Neuronal stem cell (in vitro differentiated cells): ENCODE measurements at regions not wholly inside any gene's neighbourhood (a gene's known extent, or its start where the extent isn't known, plus 50 kb on each side); places are given as distances from the start of the nearest gene placed in this dataset.

ENCODE experiments used
- DNase-seq: peaks from one replicate; pipeline ENCODE4 v3.0.0-alpha.2; 2013; ENCODE audit warnings: low spot score
- H2AFZ ChIP-seq: one replicate; pipeline ENCODE4 v1.6.1; 2013; ENCODE audit warnings: mild to moderate bottlenecking, low read length, inconsistent platforms
- H2AK5ac ChIP-seq: 2 replicates; pipeline ENCODE4 v1.6.1; 2013; ENCODE audit warnings: low read depth, mild to moderate bottlenecking, inconsistent platforms, low read length, moderate library complexity, mixed read lengths
- H2BK120ac ChIP-seq: 2 replicates; pipeline ENCODE4 v1.6.1; 2013; ENCODE audit warnings: low read depth, mild to moderate bottlenecking, inconsistent platforms, low read length, moderate library complexity, mixed read lengths
- H2BK12ac ChIP-seq: one replicate; pipeline ENCODE4 v1.6.1; 2013; ENCODE audit warnings: low read length, inconsistent platforms
- H2BK15ac ChIP-seq: 2 replicates; pipeline ENCODE4 v1.6.1; 2013; ENCODE audit warnings: mild to moderate bottlenecking, low read length, inconsistent platforms, mixed read lengths
- H2BK5ac ChIP-seq: one replicate; pipeline ENCODE4 v1.6.1; 2013; ENCODE audit warnings: inconsistent platforms, mild to moderate bottlenecking, low read length, moderate library complexity
- H3K14ac ChIP-seq: one replicate; pipeline ENCODE4 v1.6.1; 2013; ENCODE audit warnings: low read length, inconsistent platforms
- H3K18ac ChIP-seq: 2 replicates; pipeline ENCODE4 v1.6.1; 2013; ENCODE audit warnings: low read length, inconsistent platforms
- H3K23ac ChIP-seq: 2 replicates; pipeline ENCODE4 v1.6.1; 2013; ENCODE audit warnings: low read depth, mild to moderate bottlenecking, mixed read lengths, low read length, inconsistent platforms; ENCODE audit not compliant: poor library complexity
- H3K27ac ChIP-seq: replicated peaks from 3 replicates; pipeline ENCODE4 v1.5.1; 2013; ENCODE audit warnings: low read length, inconsistent platforms
- H3K27me3 ChIP-seq, 3 experiments: 2 replicates each; pipeline ENCODE4 v1.6.1; 2013; ENCODE audit warnings: low read length in 3 of 3, mild to moderate bottlenecking in 2 of 3, inconsistent platforms in 1 of 3, low read depth in 1 of 3, mixed read lengths in 1 of 3, moderate library complexity in 1 of 3; ENCODE audit not compliant: control insufficient read depth in 3 of 3, insufficient read depth in 3 of 3
- H3K36me3 ChIP-seq, 2 donors: replicated peaks in 1 of 2; 2 replicates each; pipeline ENCODE4 v1.6.1; 2013; ENCODE audit warnings: low read length in 2 of 2; ENCODE audit not compliant: control insufficient read depth in 2 of 2, insufficient read depth in 2 of 2
- H3K4ac ChIP-seq: 2 replicates; pipeline ENCODE4 v1.6.1; 2013; ENCODE audit warnings: inconsistent platforms, mild to moderate bottlenecking, low read length, moderate library complexity
- H3K4me1 ChIP-seq, 2 donors: 1 replicate in 1 of 2; 2 replicates in 1 of 2; pipeline ENCODE4 v1.6.1; 2013; ENCODE audit warnings: low read length in 2 of 2, low read depth in 1 of 2; ENCODE audit not compliant: control insufficient read depth in 2 of 2, insufficient read depth in 1 of 2
- H3K4me2 ChIP-seq: one replicate; pipeline ENCODE4 v1.6.1; 2013; ENCODE audit warnings: mild to moderate bottlenecking, low read length, inconsistent platforms; ENCODE audit not compliant: insufficient read depth, poor library complexity, severe bottlenecking
- H3K4me3 ChIP-seq, 2 donors: 2 replicates each; pipeline ENCODE4 v1.5.1; 2013; ENCODE audit warnings: low read length in 2 of 2, mild to moderate bottlenecking in 2 of 2, inconsistent platforms in 1 of 2, moderate library complexity in 1 of 2
- H3K79me1 ChIP-seq: one replicate; pipeline ENCODE4 v1.6.1; 2013; ENCODE audit warnings: low read depth, mild to moderate bottlenecking, inconsistent platforms, low read length, moderate library complexity
- H3K9ac ChIP-seq: one replicate; pipeline ENCODE4 v1.6.1; 2013; ENCODE audit warnings: mild to moderate bottlenecking, low read depth, low read length, inconsistent platforms; ENCODE audit not compliant: poor library complexity
- H3K9me3 ChIP-seq, 2 donors: replicated peaks in 1 of 2; 2 replicates each; pipeline versions ENCODE3 to v1.6.1; 2013; ENCODE audit warnings: low read length in 2 of 2, mild to moderate bottlenecking in 2 of 2, inconsistent platforms in 1 of 2, low read depth in 1 of 2, mixed read lengths in 1 of 2, moderate library complexity in 1 of 2; ENCODE audit not compliant: control insufficient read depth in 2 of 2, insufficient read depth in 1 of 2
- H4K8ac ChIP-seq: one replicate; pipeline ENCODE4 v1.6.1; 2013; ENCODE audit warnings: low read depth, mild to moderate bottlenecking, inconsistent platforms, low read length, moderate library complexity
- H4K91ac ChIP-seq: one replicate; pipeline ENCODE4 v1.6.1; 2013; ENCODE audit warnings: low read length, low read depth, mild to moderate bottlenecking, inconsistent platforms; ENCODE audit not compliant: poor library complexity
- WGBS, 2 donors: extraction: QIAGEN DNeasy Blood & Tissue Kit; methylation state at CpG; one replicate each; pipeline ENCODE4 v1.1.7; 2013; ENCODE audit warnings: missing lambda C conversion rate in 2 of 2, mixed read lengths in 1 of 2; ENCODE audit not compliant: insufficient read length in 2 of 2, insufficient replicate concordance in 1 of 2; ENCODE audit errors: extremely low coverage in 2 of 2; 5-methylcytosine and 5-hydroxymethylcytosine counted together

GRCh38 chr13:50589139-50589538 is 254.4 kb downstream of the DLEU7 start:
- H3K14ac ChIP-seq = no peak overlapping the region
- peaks cover 4 to 8% of the 10 kb centered on the region in 2 donors for H3K4me1 ChIP-seq
- H3K9me3 ChIP-seq = peaks cover 0 to 1% of the 10 kb centered on the region in 2 donors
- H3K9ac ChIP-seq = no peak overlapping the region
- H3K79me1 ChIP-seq = no peaks in the 10 kb centered on the region
- no peak overlapping the region for H4K91ac ChIP-seq
- no peak overlapping the region for H3K4me2 ChIP-seq
- H2BK12ac ChIP-seq = no peak overlapping the region
- no peak overlapping the region for H2AK5ac ChIP-seq
- no peak overlapping the region for H3K4ac ChIP-seq
- no peak overlapping the region for H2BK5ac ChIP-seq
- H3K18ac ChIP-seq = no peak overlapping the region
- no peak overlapping the region for H2AFZ ChIP-seq
- H3K27me3 ChIP-seq = no peaks in the 10 kb centered on the region
- H3K23ac ChIP-seq = no peak overlapping the region
- H3K27ac ChIP-seq = no peak overlapping the region
- no peaks in the 10 kb centered on the region for H3K36me3 ChIP-seq
- no peak overlapping the region for H4K8ac ChIP-seq
- no peak overlapping the region for H2BK15ac ChIP-seq
- DNase-seq = no peak
- no peak overlapping the region for H2BK120ac ChIP-seq
- no peak overlapping the region for H3K4me3 ChIP-seq

DNA sequence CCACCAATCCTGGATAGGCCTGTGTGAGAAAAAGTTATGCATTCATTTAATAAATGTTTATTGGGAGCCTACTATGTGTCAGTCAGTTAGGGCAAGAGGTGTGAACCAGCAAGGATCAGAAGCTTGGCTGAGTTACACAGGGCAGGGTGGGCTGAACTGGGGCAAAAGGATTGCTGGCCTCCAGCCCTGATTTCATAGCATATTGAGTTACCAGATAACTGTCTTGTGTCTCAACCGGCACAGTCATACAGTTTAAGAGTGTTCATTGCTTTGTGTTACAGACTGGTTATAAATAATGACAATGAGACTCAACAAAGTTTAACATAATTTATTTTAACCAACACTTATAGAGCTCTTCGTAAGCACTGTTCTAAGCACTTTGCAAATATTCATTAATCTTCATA is 253.8 kb downstream of the DLEU7 start:
- Histone ChIP-seq H3K4me1 (peaks cover 7 to 9% of the 10 kb centered on the region in 2 donors), H2BK12ac (no peak overlapping the region), H3K27ac (no peak overlapping the region), H3K9ac (no peak overlapping the region), H3K18ac (no peak overlapping the region), H3K27me3 (no peaks in the 10 kb centered on the region), H3K4ac (no peak overlapping the region), H2BK120ac (no peak overlapping the region), H3K36me3 (no peaks in the 10 kb centered on the region), H3K23ac (no peak overlapping the region), H2BK5ac (no peak overlapping the region), H4K91ac (no peak overlapping the region), H3K14ac (no peak overlapping the region), H2BK15ac (no peak overlapping the region), H3K9me3 (no peaks in the 10 kb centered on the region), H2AK5ac (no peak overlapping the region), H3K79me1 (no peaks in the 10 kb centered on the region), H3K4me2 (no peak overlapping the region), H3K4me3 (no peak overlapping the region), H4K8ac (no peak overlapping the region), H2AFZ (no peak overlapping the region)
- WGBS, 2 donors = no CpG with 5 or more reads among the region's 2 CpGs
- DNase-seq = no peak

DNA sequence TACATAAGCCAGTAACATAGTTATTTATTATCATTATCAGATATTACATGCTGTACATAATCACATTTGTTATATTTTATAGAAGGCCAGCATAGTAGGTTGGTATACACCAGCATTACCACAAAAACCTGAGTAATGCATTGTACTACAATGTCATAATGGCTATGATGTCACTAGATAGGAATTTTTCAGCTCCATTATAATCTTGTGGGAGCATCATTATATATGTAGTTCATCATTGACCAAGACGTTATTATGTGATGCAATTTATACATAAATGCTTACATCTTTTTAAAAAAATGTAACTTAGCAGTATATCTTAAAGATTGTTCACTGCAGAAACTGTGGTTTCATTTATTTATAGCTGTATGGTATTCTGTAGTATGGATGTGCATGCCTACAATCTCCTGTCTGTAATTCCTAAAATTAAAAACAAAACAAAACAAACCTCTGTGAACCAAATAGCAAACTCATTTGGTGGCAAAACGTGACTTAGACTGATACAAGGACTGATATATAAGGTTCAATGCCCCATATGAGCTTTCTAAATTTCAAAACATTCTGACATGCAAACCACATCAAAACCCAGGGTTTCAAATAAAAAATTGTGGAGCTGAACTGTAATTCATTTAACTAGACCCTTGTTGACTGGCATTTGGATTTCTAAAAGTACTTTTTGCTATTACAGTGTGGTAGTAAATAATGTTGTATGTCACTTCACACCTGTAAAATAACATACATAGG is 250.9 kb downstream of the DLEU7 start:
- no peak overlapping the region for H4K91ac ChIP-seq
- no peak overlapping the region for H2AK5ac ChIP-seq
- H3K23ac ChIP-seq = no peak overlapping the region
- no peaks in the 10 kb centered on the region for H3K9me3 ChIP-seq
- H3K4ac ChIP-seq = no peak overlapping the region
- H2BK5ac ChIP-seq = no peak overlapping the region
- H2BK12ac ChIP-seq = no peak overlapping the region
- H3K9ac ChIP-seq = no peak overlapping the region
- H2AFZ ChIP-seq = no peak overlapping the region
- no peak overlapping the region for H4K8ac ChIP-seq
- no peak overlapping the region for H3K27ac ChIP-seq
- no CpG with 5 or more reads among the region's 2 CpGs for WGBS, 2 donors
- no peak overlapping the region for H3K18ac ChIP-seq
- H3K4me3 ChIP-seq = no peak overlapping the region
- no peaks in the 10 kb centered on the region for H3K27me3 ChIP-seq
- no peaks in the 10 kb centered on the region for H3K36me3 ChIP-seq
- peaks cover 8 to 17% of the 10 kb centered on the region in 2 donors for H3K4me1 ChIP-seq
- H3K79me1 ChIP-seq = no peaks in the 10 kb centered on the region
- no peak overlapping the region for H2BK15ac ChIP-seq
- no peak overlapping the region for H2BK120ac ChIP-seq
- DNase-seq = no peak
- H3K4me2 ChIP-seq = no peak overlapping the region
- H3K14ac ChIP-seq = no peak overlapping the region

GRCh38 chr13:50593207-50593606 is 250.3 kb downstream of the DLEU7 start:
- Histone ChIP-seq H2BK15ac (no peak overlapping the region), H3K18ac (no peak overlapping the region), H2BK5ac (no peak overlapping the region), H3K9me3 (no peaks in the 10 kb centered on the region), H3K4me3 (no peak overlapping the region), H4K8ac (no peak overlapping the region), H2AFZ (no peak overlapping the region), H3K79me1 (no peaks in the 10 kb centered on the region), H3K9ac (no peak overlapping the region), H2BK12ac (no peak overlapping the region), H2AK5ac (no peak overlapping the region), H3K4ac (no peak overlapping the region), H3K4me2 (no peak overlapping the region), H3K27ac (no peak overlapping the region), H3K27me3 (no peaks in the 10 kb centered on the region), H3K23ac (no peak overlapping the region), H4K91ac (no peak overlapping the region), H3K36me3 (no peaks in the 10 kb centered on the region), H2BK120ac (no peak overlapping the region), H3K4me1 (peaks cover 9 to 17% of the 10 kb centered on the region in 2 donors), H3K14ac (no peak overlapping the region)
- DNase-seq = no peak
- WGBS, 2 donors = no CpG with 5 or more reads among the region's 1 CpG
